Karpas-422 (cell line): ENCODE measurements at regions not wholly inside any gene's neighbourhood (a gene's known extent, or its start where the extent isn't known, plus 50 kb on each side); places are given as distances from the start of the nearest gene placed in this dataset.

Experiments used
- DNase-seq: peaks from one replicate; pipeline ENCODE4 v3.0.0-alpha.2; 2015
- H2AFZ ChIP-seq: fragments of 200-600 bp; sonication (generic); 2 replicates; pipeline ENCODE4 v1.6.1; 2014; ENCODE audit warnings: antibody characterized with exemption, low read length, mixed read lengths
- H3K27ac ChIP-seq: fragments of 200-600 bp; sonication (generic); 2 replicates; pipeline ENCODE4 v1.5.1; 2014; ENCODE audit warnings: mild to moderate bottlenecking, low read length, moderate library complexity
- H3K27me3 ChIP-seq: fragments of 200-600 bp; sonication (generic); 2 replicates; pipeline ENCODE4 v1.6.1; 2014; ENCODE audit warnings: low read length, mixed read lengths
- H3K36me3 ChIP-seq: fragments of 200-600 bp; sonication (generic); 2 replicates; pipeline ENCODE4 v1.6.1; 2014; ENCODE audit warnings: low read length, mixed read lengths; ENCODE audit not compliant: insufficient read depth
- H3K4me1 ChIP-seq: fragments of 200-600 bp; sonication (generic); 2 replicates; pipeline ENCODE4 v1.6.1; 2014; ENCODE audit warnings: mild to moderate bottlenecking, low read length, mixed read lengths
- H3K4me2 ChIP-seq: fragments of 200-600 bp; sonication (generic); 2 replicates; pipeline ENCODE4 v1.6.1; 2014; ENCODE audit warnings: low read length, low read depth, mild to moderate bottlenecking; ENCODE audit not compliant: poor library complexity, severe bottlenecking
- H3K4me3 ChIP-seq: fragments of 200-600 bp; sonication (generic); 2 replicates; pipeline ENCODE4 v1.5.1; 2014; ENCODE audit warnings: mild to moderate bottlenecking, antibody characterized with exemption, low read length, mixed read lengths
- H3K79me2 ChIP-seq: fragments of 200-600 bp; sonication (generic); 2 replicates; pipeline ENCODE4 v1.6.1; 2014; ENCODE audit warnings: mild to moderate bottlenecking, low read length, mixed read lengths
- H3K9ac ChIP-seq: fragments of 200-600 bp; sonication (generic); 2 replicates; pipeline ENCODE4 v1.6.0; 2014; ENCODE audit warnings: low read length
- H3K9me2 ChIP-seq: fragments of 200-600 bp; sonication (generic), shearing (Covaris generic); replicated peaks from 2 replicates; pipeline ENCODE4 v1.6.0; 2014; ENCODE audit warnings: mild to moderate bottlenecking, low read length, moderate library complexity; ENCODE audit not compliant: insufficient read depth
- H3K9me3 ChIP-seq: fragments of 300-700, 200-600 bp; sonication (generic); 2 replicates; pipeline ENCODE4 v1.6.1; 2014; ENCODE audit warnings: low read length, mixed read lengths
- H4K20me1 ChIP-seq: fragments of 200-600 bp; sonication (generic); 2 replicates; pipeline ENCODE4 v1.6.1; 2014; ENCODE audit warnings: mild to moderate bottlenecking, antibody characterized with exemption, low read length, low read depth; ENCODE audit not compliant: insufficient read depth

DNA sequence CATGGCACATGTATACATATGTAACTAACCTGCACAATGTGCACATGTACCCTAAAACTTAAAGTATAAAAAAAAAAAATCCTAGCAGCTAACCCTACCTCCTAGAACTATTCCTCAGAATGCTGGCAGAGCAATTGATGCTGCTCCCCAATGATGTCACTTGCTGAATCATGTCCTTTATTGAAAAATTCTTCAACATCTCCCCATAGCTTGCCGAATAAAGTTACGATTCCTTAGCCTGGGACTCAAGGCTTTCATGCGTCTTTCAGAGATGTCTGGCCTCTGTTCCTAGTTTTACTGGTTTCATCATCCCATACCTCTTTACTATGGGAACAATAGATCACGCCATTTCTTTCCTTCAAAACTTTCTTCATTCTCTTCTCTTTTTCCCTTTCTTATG, 174.7 kb upstream of the FAT1 start:
- Histone ChIP-seq H3K9ac (no peak overlapping the region), H3K36me3 (no peaks in the 10 kb centered on the region), H3K79me2 (no peaks in the 10 kb centered on the region), H3K4me3 (no peak overlapping the region), H3K4me1 (0 out of 2 replicates have a peak, but pooled peaks cover 2% of the 10 kb centered on the region), H4K20me1 (no peaks in the 10 kb centered on the region), H3K4me2 (no peak overlapping the region), H2AFZ (no peak overlapping the region), H3K27me3 (no peaks in the 10 kb centered on the region), H3K9me2 (no peaks in the 10 kb centered on the region), H3K27ac (no peak overlapping the region), H3K9me3 (no peaks in the 10 kb centered on the region)
- no peak for DNase-seq

DNA sequence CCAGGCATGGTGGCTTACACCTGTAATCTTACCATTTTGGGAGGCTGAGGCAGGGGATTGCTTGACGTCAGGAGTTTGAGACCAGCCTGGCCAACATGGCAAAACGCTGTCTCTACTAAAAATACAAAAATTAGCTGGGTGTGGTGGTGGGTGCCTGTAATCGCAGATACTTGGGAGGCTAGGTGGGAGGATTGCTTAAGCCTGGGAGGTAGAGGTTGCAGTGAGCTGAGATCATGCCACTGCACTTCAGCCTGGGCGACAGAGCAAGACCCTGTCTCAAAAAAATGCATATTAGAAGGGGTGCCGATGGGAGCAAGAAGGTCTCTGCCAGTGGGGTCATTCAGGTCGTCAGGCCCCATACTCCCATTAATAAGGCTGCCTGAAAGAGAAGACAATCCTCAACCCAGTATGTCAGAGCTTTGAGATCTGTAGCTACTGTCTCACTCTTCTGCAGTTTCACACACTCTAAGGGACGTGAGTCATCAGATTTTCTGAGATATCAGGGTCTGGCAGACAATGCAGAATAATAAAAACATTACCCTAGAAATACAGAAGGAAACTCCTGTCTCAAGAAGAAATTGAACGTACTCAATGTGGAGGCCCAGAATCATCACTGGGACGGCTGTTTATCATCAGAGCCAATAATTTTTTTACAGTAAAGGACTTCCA, 176.7 kb upstream of the FAT1 start:
- H3K4me1 ChIP-seq, result 0 out of 2 replicates have a peak, but pooled peaks cover 2% of the 10 kb centered on the region
- H3K27ac ChIP-seq, result no peak overlapping the region
- H3K9ac ChIP-seq, result no peak overlapping the region
- H3K36me3 ChIP-seq, result no peaks in the 10 kb centered on the region
- no peak for DNase-seq
- no peaks in the 10 kb centered on the region for H3K9me2 ChIP-seq
- no peaks in the 10 kb centered on the region for H4K20me1 ChIP-seq
- H3K4me3 ChIP-seq, result no peak overlapping the region
- H3K4me2 ChIP-seq, result no peak overlapping the region
- no peaks in the 10 kb centered on the region for H3K9me3 ChIP-seq
- H3K79me2 ChIP-seq, result no peaks in the 10 kb centered on the region
- H2AFZ ChIP-seq, result no peak overlapping the region
- H3K27me3 ChIP-seq, result no peaks in the 10 kb centered on the region

DNA sequence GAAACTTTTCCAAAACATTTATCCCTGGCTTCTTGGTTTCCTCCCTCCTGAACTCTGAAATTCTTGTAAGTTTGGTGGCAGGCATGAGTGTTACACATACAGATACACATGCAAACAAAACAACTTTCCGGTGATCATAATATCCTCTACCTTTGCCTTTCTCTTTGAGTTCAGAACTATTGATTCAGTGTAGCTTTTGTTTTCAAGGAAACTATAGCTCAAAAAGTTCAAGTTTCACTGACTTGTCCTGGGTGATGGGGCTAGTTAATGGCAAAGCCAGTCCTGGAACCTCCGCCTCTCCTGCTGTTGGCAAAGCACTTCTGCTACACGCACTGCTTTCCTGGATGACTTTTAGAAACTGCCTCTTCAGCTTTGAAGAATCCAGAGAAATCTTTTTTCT, 177.3 kb upstream of the FAT1 start:
- no peaks in the 10 kb centered on the region for H3K9me3 ChIP-seq
- H3K79me2 ChIP-seq, result no peaks in the 10 kb centered on the region
- no peaks in the 10 kb centered on the region for H3K27me3 ChIP-seq
- H3K9me2 ChIP-seq, result no peaks in the 10 kb centered on the region
- no peaks in the 10 kb centered on the region for H3K36me3 ChIP-seq
- no peak overlapping the region for H3K4me2 ChIP-seq
- H2AFZ ChIP-seq, result no peak overlapping the region
- H3K27ac ChIP-seq, result no peak overlapping the region
- H3K4me1 ChIP-seq, result 0 out of 2 replicates have a peak, but pooled peaks cover 2% of the 10 kb centered on the region
- no peak for DNase-seq
- H3K4me3 ChIP-seq, result no peak overlapping the region
- H4K20me1 ChIP-seq, result no peaks in the 10 kb centered on the region
- no peak overlapping the region for H3K9ac ChIP-seq

DNA sequence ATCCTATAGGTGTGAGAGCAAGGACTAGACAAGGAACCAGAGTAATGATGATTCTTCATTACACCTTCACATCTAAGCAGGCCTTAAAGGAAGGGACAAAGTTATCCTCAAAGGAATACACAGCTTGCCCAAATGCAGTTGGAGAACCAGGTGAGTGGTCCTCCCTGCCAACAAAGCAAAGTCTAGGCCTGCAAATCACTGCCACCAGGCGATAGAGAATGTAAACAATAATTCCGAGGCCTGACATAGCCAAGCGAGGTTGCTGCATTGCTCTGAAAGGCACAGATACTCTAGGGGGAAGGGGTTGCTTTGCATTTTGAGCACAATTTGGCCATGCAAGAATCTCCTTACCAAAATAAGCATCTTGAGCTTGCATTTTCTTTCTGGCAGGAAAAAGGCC, 178.2 kb upstream of the FAT1 start:
- Histone ChIP-seq H3K9ac (no peak overlapping the region), H3K27ac (no peak overlapping the region), H3K4me3 (no peak overlapping the region), H4K20me1 (no peaks in the 10 kb centered on the region), H3K79me2 (no peaks in the 10 kb centered on the region), H3K9me3 (no peaks in the 10 kb centered on the region), H3K9me2 (no peaks in the 10 kb centered on the region), H3K27me3 (no peaks in the 10 kb centered on the region), H3K4me1 (0 out of 2 replicates have a peak, but pooled peaks cover 2% of the 10 kb centered on the region), H3K4me2 (no peak overlapping the region), H2AFZ (no peak overlapping the region), H3K36me3 (no peaks in the 10 kb centered on the region)
- no peak for DNase-seq

DNA sequence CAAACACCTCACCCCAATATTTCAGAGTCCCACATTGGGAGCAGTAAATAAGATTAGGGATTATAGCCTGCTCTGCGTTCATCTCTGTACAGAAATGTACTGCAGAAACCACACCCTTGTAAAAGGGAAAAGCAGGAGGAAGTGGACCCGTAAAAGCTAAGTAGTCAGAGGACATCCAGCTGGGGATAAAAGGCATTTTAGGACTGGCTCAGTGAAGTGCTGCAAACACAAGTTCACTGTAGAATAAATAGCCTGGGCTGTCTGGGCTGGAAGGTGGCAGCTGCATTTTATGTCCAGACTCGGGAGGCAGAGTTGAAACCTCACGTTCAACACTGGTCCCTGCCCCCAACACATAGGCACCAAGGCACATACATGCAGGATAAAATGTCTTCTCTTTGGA, 178.7 kb upstream of the FAT1 start:
- no peaks in the 10 kb centered on the region for H3K9me2 ChIP-seq
- H3K4me3 ChIP-seq, result no peak overlapping the region
- no peak overlapping the region for H3K27ac ChIP-seq
- H3K27me3 ChIP-seq, result no peaks in the 10 kb centered on the region
- no peak for DNase-seq
- H3K4me1 ChIP-seq, result 0 out of 2 replicates have a peak, but pooled peaks cover 2% of the 10 kb centered on the region
- no peaks in the 10 kb centered on the region for H4K20me1 ChIP-seq
- no peak overlapping the region for H3K9ac ChIP-seq
- no peak overlapping the region for H3K4me2 ChIP-seq
- no peaks in the 10 kb centered on the region for H3K36me3 ChIP-seq
- no peaks in the 10 kb centered on the region for H3K79me2 ChIP-seq
- H3K9me3 ChIP-seq, result no peaks in the 10 kb centered on the region
- H2AFZ ChIP-seq, result no peak overlapping the region

DNA sequence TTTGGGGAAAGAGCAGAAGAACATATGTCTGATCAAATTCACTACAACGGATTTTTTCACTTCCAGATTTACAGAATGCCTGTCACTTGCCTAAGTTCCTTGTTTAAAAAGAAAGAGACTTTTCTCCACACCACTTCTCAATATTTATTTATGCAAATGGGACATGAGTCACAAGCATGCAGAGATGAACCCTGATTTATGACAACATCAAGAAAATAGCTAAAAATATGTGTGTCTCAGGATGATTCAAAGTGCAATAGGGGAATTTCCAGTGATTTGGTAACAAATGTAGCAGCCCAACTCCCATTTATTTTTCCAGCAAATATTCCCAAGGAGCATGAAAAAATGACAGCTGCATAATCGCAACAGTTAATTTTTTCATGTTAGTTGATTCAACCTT, 180.4 kb upstream of the FAT1 start:
- Histone ChIP-seq H4K20me1 (no peaks in the 10 kb centered on the region), H3K9me3 (no peaks in the 10 kb centered on the region), H3K79me2 (no peaks in the 10 kb centered on the region), H3K4me3 (no peak overlapping the region), H3K27me3 (no peaks in the 10 kb centered on the region), H3K9me2 (no peaks in the 10 kb centered on the region), H3K27ac (no peak overlapping the region), H2AFZ (no peak overlapping the region), H3K4me2 (no peak overlapping the region), H3K9ac (no peak overlapping the region), H3K4me1 (0 out of 2 replicates have a peak, but pooled peaks cover 2% of the 10 kb centered on the region), H3K36me3 (no peaks in the 10 kb centered on the region)
- DNase-seq, result no peak

DNA sequence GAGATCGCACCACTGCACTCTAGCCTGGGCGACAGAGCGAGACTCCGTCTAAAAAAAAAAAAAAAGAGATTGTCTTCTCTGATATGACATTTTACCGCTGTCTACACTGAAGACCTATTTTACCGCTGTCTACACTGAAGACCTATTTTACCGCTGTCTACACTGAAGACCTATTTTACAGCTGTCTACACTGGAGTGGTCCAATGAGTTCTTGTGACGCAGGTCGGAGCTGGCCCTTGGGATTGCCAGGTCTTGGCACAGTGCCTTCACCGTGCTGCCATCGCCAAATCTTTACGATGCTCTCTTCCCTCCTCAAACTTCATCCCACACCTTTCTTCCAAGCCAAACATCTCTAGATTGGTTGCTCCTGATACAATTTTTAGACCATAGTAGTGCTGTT, 183.1 kb upstream of the FAT1 start:
- no peak for DNase-seq
- Histone ChIP-seq H2AFZ (no peak overlapping the region), H3K4me1 (0 out of 2 replicates have a peak, but pooled peaks cover 2% of the 10 kb centered on the region), H3K27ac (no peak overlapping the region), H3K9me2 (no peaks in the 10 kb centered on the region), H4K20me1 (no peaks in the 10 kb centered on the region), H3K9ac (no peak overlapping the region), H3K9me3 (no peaks in the 10 kb centered on the region), H3K4me3 (no peak overlapping the region), H3K4me2 (no peak overlapping the region), H3K79me2 (no peaks in the 10 kb centered on the region), H3K27me3 (no peaks in the 10 kb centered on the region), H3K36me3 (no peaks in the 10 kb centered on the region)

DNA sequence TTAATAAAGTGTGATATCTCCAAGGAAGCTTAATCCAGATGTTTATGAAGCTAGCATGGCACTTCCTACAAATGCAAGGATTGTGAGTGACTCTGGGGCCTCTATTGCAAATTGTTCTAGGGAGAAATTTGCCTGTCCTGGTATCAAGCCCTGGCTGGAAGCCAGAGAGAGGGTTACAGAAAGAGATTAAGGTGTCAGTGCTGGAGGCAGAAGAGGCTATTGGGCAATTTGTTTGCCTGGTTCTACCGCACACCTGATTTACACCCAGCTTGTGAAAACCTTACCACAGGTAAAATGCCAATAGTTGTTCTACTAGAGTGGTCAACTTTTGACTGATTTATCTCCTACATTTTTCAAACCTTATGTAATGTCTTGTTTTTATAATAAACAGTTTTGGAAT, 186.7 kb upstream of the FAT1 start:
- Histone ChIP-seq H3K4me1 (no peaks in the 10 kb centered on the region), H3K9me2 (no peaks in the 10 kb centered on the region), H2AFZ (no peak overlapping the region), H3K9ac (no peak overlapping the region), H3K27me3 (no peaks in the 10 kb centered on the region), H3K9me3 (no peaks in the 10 kb centered on the region), H4K20me1 (no peaks in the 10 kb centered on the region), H3K27ac (no peak overlapping the region), H3K79me2 (no peaks in the 10 kb centered on the region), H3K36me3 (no peaks in the 10 kb centered on the region), H3K4me3 (no peak overlapping the region), H3K4me2 (no peak overlapping the region)
- no peak for DNase-seq
